ENCODE measurements at regions not wholly inside any gene's neighbourhood (a gene's known extent, or its start where the extent isn't known, plus 50 kb on each side); places are given as distances from the start of the nearest gene placed in this dataset.
A peak's percentile ranks its signal among the peaks of the same experiment; 100 is the strongest.

GRCh38 chr4:3343358-3343757 lies 50.5 kb downstream of the RGS12 start:
- DNase-seq (ENCODE audit: low spot score), result no peak

DNA sequence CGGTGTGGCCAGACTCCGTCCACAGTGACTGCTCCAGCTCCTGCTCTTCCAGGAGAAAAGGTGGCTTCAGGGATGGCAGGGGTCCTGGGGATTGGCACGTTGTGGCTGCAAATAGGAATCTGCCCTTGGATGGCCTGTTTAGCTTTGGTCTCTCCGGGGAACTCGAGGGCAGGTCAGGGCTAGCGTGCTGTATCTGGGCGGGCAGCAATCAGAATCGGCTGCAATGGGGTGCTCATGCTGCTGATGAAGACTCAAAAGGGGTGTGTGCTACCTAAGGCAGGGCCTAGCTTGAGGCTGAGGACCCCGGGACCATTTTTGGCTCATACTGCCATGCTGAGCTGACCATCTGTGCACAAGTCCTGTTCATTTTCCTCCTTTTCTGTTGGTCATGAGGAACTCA lies 51.3 kb downstream of the RGS12 start:
- DNase-seq (ENCODE audit: low spot score), result no peak

- DNase-seq (ENCODE audit: low spot score), result no peak
These were observed 51.8 kb downstream of the RGS12 start for GRCh38 chr4:3344596-3344995.

DNA sequence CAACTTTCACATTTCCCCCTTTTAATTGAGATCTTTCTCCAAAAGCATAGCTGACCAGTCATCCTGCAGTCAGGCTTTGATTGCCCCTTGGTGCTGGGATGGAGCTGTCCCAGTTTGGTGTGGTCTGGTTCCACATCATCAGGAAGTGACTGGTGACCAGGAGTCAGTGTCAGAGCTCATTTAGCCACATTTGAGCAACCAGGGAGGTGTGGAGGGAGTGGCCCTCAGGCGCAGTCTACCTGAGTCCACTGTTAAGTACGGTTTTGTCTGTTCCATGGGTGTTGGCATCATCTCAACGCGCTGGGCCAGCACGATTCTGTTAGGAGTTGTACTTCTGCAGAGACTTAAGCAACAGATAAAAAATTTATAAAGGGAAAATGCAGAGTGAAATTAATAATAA lies 52.6 kb downstream of the RGS12 start:
- no peak for DNase-seq (ENCODE audit: low spot score)

- peak; percentile 78 for DNase-seq (ENCODE audit: low spot score)
These were observed 53.3 kb downstream of the RGS12 start for GRCh38 chr4:3346146-3346545.

DNA sequence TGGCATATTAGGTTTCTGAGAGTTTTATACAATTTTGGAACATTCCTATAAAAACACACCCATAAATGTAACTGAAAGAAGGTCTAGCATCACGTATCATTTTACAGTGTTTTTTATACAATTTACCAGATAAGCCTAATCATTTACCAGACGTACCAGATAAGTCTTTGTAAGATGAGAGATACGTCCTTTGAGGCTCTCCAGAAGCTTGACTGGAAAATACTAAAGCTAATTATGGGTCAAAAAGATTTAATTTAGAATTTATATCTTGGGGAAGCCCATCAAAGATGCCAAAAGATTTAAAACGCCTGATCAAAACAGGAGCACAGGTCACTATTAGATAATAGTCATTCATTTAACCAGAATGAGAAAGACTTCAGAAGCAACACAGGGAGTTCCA lies 55.0 kb downstream of the RGS12 start:
- DNase-seq (ENCODE audit: low spot score), result no peak

DNA sequence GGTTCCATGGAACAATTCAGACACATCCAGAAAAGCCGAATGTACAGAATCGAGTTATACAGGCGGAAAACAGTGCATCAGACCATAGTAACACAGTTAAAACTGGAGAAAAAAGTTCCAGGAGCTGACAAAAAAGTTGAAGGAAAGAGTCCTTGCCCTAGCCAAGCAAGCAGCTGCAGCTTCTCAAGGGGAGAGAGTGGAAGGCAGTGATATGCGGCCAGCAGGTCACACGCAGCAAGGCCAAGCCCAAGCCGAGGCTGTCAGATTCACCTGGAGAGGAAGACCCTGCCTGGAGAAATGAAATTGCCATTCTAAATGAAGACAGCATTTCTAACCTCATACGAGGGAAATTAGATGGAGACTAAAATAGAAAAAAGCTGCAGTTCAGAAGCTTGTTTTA lies 55.8 kb downstream of the RGS12 start:
- no peak for DNase-seq (ENCODE audit: low spot score)

DNA sequence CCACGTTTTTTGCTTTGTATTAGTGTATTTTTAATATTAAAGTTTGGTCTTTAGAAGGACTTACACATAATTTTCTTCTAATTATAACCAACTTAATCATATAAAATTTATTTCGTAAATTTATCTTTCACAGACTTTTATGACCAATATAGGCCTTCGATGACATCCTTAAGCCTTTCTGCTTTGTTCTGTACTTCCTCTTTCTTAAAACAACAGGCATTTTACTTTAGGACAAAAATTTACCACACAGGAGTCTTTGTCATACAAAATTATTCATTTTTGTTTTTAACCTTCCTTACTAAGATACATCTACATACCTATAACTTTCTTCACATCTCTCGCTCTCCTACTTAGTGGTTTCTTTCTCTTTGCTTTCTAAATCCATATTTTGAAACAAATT lies 56.3 kb downstream of the RGS12 start:
- no peak for DNase-seq (ENCODE audit: low spot score)

GRCh38 chr4:3351997-3352396 lies 59.2 kb downstream of the RGS12 start:
- DNase-seq (ENCODE audit: low spot score), result no peak

DNA sequence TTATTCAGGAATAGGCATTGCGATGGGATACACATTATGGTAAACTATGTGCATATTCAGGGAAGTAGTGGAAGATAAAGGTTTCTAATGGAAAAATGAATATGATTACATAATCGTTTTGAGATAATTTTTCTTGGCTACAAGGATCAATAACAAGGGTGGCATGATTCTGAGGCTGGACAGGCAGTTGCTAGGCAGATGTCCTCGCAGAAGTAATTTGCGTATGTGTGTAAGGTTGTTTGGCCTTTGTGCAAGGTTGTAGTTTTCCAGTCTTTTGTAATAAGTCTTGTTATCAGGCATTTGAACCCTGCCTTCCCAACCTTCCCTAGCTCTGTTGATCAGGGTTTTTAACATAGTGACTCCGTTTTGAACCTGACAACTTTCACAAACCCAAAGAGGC lies 59.7 kb downstream of the RGS12 start:
- DNase-seq (ENCODE audit: low spot score), result no peak

- no peak for DNase-seq (ENCODE audit: low spot score)
These were observed 60.2 kb downstream of the RGS12 start for GRCh38 chr4:3352941-3353594.

GRCh38 chr4:3353752-3354454 lies 61.1 kb downstream of the RGS12 start:
- no peak for DNase-seq (ENCODE audit: low spot score)

GRCh38 chr4:3354455-3354811 lies 61.6 kb downstream of the RGS12 start:
- peak; percentile 53 for DNase-seq (ENCODE audit: low spot score)

GRCh38 chr4:3355266-3355748 lies 62.5 kb downstream of the RGS12 start:
- no peak for DNase-seq (ENCODE audit: low spot score)

DNA sequence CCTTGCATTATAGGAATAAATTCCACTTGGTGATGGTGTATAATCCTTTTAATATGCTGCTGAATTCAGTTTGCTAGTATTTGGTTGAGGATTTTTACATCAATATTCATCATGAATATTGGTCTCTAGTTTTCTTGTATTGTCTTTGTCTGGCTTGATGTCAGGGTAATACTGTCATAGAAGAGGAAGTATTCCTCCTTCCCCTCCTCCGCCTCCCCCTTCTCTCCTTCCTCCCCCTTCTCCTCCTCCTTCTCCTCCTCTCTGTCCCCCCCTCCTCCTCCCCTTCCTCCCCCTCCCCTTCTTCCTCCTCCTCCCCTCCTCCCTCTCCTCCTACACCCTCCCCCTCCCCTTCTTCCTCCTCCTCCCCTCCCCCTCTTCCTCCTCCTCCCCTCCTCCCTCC lies 65.8 kb downstream of the RGS12 start:
- DNase-seq (ENCODE audit: low spot score), result no peak

DNA sequence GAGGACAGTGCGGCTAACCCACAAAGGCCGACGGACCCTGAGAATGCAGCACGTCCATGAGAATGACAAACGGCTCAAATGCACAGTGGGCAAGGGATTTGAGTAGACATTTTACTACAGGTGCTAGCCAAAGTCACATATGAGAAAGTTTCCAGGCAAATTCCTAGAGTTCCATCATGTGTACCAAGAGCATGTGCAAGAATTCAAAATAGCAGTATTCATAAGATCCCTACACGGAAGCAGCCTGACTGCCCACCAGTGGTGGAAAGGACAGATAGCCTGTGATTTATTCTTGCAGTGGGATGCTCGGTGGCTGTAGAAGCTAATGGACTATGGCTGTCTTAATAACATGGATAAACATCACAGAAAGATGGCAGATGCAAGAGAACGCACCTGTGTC lies 68.0 kb downstream of the RGS12 start:
- DNase-seq (ENCODE audit: low spot score), result no peak

DNA sequence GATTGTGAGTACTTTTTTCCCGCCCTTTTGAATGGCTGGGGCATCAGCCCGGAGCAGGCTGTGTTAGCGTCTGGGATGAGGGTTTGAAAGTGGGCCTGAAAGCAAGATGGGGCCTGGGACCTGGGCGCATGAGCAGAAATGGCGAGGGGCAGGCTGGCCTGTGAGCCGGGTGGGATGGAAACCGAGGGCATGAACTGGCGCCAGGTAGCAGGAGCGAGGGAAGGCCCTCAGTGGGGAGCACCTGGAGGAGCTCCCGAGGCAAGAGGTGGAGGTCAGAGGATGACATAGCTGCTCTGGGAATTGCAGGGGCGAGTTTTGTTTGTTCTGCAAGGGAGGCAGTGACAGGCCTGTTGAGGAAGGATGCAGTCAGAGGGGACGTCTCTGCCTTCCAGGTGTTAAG lies 68.6 kb downstream of the RGS12 start:
- no peak for DNase-seq (ENCODE audit: low spot score)

DNA sequence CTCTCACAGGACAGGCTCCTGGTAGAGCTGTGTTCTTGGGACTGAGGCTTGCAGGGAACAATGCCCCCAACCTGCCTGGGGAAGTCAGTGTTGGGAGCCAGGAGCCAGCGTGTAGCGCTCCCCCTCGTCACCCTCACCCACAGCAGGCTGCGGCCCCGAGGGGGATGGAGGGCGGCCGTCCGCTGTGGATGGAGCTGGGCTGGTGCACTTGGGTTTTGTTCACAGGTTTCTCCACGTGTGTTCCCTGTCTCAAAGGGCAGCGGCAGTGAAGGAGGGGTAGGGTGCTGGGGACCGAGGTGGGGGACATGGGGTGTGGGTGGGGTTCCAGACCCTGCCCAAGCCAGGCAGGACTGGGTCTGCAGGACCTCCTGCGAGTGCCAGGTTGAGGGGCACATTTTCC lies 69.1 kb downstream of the RGS12 start:
- no peak for DNase-seq (ENCODE audit: low spot score)

GRCh38 chr4:3362431-3363287 lies 69.8 kb downstream of the RGS12 start:
- DNase-seq (ENCODE audit: low spot score), result no peak

DNA sequence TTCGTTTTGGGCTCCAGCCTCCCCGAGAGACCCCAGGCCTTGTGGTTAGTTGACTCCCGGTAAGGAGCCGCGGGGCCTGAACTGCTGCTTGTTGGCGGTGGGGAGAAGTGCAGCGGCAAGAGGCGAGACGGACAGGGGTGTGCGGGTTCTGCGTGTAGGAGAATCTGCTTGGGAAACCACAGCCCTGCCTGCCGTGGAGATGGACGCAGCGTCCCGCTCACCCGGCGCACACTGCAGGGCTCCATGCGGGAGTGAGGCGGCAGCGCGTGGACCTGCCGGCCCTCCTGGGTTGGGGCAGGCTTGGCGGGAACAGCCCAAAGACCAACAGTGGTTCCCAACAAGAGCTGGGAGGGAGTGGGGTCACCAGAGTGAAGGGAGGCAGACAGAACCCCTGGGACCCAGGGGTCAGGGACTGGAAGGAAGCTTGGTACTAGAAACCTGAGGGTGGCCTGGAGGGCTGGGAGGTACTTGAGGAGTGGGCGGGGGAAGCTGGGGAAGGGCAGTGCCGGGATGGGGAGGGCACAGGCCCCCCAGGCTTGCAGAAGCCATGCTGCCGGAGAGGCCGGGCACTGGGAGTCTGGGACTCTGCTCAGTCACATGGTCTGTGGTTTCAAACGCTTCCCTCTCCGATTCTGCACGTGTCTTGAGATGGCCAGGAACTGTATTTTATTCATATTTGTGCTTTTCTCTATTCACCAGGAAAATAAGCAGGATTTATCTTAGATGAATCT lies 70.8 kb downstream of the RGS12 start:
- DNase-seq (ENCODE audit: low spot score), result no peak

DNA sequence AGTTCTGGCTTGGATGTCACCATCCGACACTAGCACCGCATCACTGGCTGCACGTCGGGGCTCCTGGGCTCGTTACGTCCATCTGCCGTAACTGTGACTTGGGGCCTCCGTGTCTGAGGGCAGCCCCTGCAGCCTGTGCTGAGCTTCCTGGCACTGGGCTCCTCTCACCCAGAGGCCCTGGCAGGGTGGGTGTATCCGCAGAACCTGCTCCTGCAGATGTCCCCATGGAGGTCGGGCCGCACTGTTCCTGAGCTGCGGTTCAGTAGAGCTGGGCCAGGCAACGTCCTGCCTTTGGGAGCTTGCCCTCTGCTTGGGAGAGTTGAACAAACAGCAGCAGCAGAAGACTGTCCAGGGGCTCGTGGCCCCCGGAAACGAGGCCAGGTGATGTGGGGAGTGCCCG lies 71.4 kb downstream of the RGS12 start:
- no peak for DNase-seq (ENCODE audit: low spot score)

GRCh38 chr4:3364634-3365314 lies 72.0 kb downstream of the RGS12 start:
- DNase-seq (ENCODE audit: low spot score), result no peak
